ENCODE measurements at regions not wholly inside any gene's neighbourhood (a gene's known extent, or its start where the extent isn't known, plus 50 kb on each side); places are given as distances from the start of the nearest gene placed in this dataset.

GRCh38 chr2:123116595-123116994 lies 908.5 kb upstream of the CNTNAP5 start:
- TF ChIP-seq CTCF (IDR thresholded peaks at IDR 0.05; ENCODE audit: low read depth, low read length, poor library complexity, severe bottlenecking), result no peak
- no peak for TF ChIP-seq EZH2phosphoT487 (IDR thresholded peaks at IDR 0.05; ENCODE audit: borderline replicate concordance, low read length)
